Thyroid gland (tissue), 4 donors: ENCODE measurements at regions not wholly inside any gene's neighbourhood (a gene's known extent, or its start where the extent isn't known, plus 50 kb on each side); places are given as distances from the start of the nearest gene placed in this dataset.

Experiments
- POLR2A ChIP-seq, 2 donors: fragments of 450-650 bp; IDR thresholded peaks; one replicate each; pipeline ENCODE4 v1.6.1; 2017; ENCODE audit warnings: antibody characterized with exemption in 2 of 2, mild to moderate bottlenecking in 2 of 2, moderate library complexity in 1 of 2
- TF ChIP-seq, protein P1 (sequence below), 6 experiments: fragments of 200-600 bp in 3 of 6; fragments of 450-650 bp in 3 of 6; sonication (generic) in 3 of 6; IDR thresholded peaks; one replicate each; pipeline ENCODE4 v1.5.1; 2016 to 2019; ENCODE audit warnings: antibody characterized with exemption in 6 of 6, mild to moderate bottlenecking in 2 of 6, inconsistent platforms in 1 of 6, moderate library complexity in 1 of 6

- TF ChIP-seq, protein P1, sequence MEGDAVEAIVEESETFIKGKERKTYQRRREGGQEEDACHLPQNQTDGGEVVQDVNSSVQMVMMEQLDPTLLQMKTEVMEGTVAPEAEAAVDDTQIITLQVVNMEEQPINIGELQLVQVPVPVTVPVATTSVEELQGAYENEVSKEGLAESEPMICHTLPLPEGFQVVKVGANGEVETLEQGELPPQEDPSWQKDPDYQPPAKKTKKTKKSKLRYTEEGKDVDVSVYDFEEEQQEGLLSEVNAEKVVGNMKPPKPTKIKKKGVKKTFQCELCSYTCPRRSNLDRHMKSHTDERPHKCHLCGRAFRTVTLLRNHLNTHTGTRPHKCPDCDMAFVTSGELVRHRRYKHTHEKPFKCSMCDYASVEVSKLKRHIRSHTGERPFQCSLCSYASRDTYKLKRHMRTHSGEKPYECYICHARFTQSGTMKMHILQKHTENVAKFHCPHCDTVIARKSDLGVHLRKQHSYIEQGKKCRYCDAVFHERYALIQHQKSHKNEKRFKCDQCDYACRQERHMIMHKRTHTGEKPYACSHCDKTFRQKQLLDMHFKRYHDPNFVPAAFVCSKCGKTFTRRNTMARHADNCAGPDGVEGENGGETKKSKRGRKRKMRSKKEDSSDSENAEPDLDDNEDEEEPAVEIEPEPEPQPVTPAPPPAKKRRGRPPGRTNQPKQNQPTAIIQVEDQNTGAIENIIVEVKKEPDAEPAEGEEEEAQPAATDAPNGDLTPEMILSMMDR (IDR thresholded peaks at IDR 0.05): no peak
- no peak for TF ChIP-seq POLR2A (IDR thresholded peaks at IDR 0.05)
Observed at GRCh38 chr9:87370049-87370685, 127.5 kb upstream of the DAPK1 start.
